G401.6 (cell line): ENCODE measurements at regions not wholly inside any gene's neighbourhood (a gene's known extent, or its start where the extent isn't known, plus 50 kb on each side); places are given as distances from the start of the nearest gene placed in this dataset.

Source experiments
- FAIRE-seq: peaks from 2 replicates; lab custom pipeline; 2012; peaks lifted over from hg19 to GRCh38; lab: Jason Lieb, UNC

DNA sequence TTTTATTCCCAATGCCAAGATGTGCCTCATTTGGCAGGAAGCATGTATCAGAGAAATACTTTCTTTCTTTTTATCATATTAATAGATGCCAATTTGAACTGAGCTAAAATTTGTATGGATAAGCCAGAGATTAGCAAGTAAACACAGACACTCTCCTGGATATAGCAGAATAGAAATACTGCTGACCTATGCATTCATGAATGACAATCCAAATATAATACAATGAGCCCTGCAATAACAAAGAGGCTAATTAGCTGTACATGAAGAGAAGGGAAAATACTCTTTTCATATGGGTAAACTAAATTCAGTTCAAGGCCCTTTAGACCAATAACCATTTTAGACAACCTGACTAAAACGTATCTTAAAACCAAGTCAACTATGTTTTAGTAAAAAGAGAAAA is 388.1 kb upstream of the NR5A2 start:
- FAIRE-seq: no peak

GRCh38 chr1:199641531-199641930 is 386.0 kb upstream of the NR5A2 start:
- FAIRE-seq: no peak

GRCh38 chr1:199644912-199645311 is 382.6 kb upstream of the NR5A2 start:
- no peak for FAIRE-seq

GRCh38 chr1:199646761-199647160 is 380.7 kb upstream of the NR5A2 start:
- no peak for FAIRE-seq

DNA sequence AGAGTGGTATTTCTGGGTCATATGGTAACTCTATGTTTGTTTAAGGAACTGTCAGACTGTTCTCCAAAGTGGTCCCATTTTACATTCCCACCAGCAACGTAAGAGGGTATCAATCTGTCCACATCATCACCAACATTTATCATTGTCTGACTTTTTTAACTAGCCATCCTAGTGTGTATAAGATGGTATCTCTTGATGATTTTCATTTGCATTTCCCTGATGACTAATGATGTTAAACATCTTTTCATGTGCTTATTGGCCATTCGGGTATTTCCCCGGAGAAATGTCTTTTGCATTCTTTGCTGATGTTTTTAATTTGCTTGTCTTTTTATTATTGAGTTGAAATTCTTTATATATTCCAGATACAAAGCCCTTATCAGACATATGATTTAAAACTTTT is 370.1 kb upstream of the NR5A2 start:
- no peak for FAIRE-seq

DNA sequence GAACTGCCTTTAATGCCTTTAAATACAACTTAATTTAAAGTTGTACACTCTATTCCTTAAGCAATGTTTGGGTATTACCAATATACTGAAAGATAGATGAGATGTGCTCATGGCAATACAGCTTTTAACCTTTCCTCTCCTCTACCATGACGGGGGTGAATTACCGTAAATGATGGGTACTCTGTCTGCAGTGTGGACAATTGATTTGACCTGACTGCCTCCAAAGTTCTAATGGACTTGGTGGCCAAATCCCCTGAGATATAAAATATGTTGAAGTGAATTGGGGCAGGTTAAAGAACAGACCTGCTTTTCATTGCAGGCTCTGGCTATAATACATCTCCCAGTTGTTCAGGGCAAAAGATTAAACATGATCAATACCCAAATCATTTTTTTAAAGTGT is 367.4 kb upstream of the NR5A2 start:
- FAIRE-seq: no peak

DNA sequence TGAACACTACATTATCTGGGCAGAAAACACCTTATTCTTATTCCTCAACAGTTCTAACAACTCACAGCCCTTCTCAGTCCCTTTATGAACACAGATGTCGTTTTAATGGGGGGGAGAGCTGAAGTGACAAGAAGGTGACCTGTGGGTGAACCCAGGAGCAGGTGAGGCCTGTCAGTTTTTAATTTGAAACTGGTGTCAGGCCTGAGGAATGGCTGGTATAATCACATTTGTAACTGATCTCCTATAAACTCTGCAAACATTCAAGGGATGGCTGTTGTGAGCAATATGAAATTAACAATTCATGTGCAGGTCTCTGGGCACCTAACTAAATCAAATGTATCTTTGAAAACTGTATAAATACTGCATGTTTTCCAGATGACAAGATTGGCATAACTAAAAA is 362.1 kb upstream of the NR5A2 start:
- FAIRE-seq: no peak

GRCh38 chr1:199667089-199667488 is 360.4 kb upstream of the NR5A2 start:
- no peak for FAIRE-seq

DNA sequence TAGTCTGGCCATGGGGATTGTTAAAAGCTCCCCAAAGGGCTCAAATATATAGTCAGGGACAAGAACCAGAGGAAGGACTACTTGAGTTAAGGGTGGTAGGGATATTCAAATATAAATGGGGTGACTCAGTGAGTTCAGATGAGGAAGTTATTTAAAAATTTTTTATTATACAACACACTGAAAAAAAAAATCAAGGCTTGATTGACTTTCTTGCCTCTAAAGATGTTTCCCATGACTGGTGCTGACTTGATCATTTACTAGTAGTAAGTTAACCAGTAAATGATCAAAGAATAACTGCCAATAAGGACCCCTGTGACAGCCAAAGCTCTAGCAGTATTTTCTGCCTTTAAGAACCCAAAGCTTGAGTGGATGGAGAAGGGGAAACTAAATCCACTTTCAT is 357.6 kb upstream of the NR5A2 start:
- no peak for FAIRE-seq

DNA sequence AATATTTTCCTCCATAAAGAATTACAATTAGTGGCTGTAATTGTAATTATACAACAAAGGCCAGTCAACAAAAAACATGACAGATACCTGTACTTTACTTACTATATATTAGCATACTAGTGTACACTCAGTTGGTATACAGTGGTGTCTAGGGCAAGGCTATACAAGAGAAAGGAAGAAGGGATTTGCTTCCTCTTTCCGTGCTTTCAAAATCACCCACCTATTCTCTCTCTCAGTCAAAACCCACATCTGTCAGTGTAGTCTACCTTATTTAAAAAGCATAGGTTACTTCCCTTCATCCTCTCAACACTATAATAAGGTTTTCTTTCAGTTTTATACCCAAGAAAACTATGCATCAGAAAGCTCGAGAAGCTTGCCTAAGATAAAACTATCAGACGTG is 355.8 kb upstream of the NR5A2 start:
- FAIRE-seq: no peak

GRCh38 chr1:199675937-199676336 is 351.6 kb upstream of the NR5A2 start:
- FAIRE-seq: no peak

GRCh38 chr1:199678771-199679170 is 348.7 kb upstream of the NR5A2 start:
- FAIRE-seq: no peak

DNA sequence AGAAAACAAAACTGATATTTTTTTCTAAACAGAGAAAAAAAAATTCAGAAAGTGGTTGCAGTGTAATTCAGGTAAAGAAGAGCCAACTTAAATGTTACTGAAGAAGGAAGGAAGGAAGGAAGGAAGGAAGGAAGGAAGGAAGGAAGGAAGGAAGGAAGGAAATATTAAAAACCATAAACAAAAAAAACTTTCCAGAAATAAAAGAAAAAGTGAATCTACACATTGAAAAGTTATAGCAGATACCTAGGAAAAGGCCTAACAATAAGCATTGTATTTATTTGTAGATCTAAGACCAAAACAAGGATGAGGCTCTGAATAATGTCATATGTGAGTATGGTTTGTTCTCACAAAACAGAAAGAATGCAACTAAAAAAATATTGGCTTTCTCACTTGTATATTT is 345.4 kb upstream of the NR5A2 start:
- no peak for FAIRE-seq

DNA sequence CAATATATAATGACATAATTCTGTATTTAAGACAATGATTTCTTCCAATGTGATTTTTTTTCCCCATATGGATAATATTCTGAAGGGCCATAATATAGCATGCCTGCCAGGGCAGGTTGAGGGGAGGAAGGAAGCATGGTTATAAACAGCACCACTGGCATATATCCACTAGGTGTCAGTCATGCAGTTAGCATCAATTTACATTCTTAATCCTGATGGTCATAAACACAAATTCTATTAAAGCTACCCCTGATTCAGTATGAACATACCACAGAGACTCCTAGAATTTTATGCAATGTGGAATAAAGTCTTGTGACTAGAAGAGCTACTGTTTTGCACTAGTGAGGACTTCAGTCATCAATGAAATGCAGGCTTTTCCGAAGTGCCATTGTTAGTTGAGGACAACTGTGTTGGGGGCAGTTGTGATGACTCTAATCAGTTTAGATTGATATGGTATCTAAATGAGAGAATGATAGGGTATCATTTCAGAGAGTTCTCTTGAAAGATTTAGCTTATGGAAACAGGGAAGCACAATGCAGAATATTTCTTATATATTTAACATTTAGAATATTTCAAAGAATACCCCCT is 342.7 kb upstream of the NR5A2 start:
- peak; percentile 74 for FAIRE-seq

GRCh38 chr1:199685369-199685768 is 342.1 kb upstream of the NR5A2 start:
- no peak for FAIRE-seq

DNA sequence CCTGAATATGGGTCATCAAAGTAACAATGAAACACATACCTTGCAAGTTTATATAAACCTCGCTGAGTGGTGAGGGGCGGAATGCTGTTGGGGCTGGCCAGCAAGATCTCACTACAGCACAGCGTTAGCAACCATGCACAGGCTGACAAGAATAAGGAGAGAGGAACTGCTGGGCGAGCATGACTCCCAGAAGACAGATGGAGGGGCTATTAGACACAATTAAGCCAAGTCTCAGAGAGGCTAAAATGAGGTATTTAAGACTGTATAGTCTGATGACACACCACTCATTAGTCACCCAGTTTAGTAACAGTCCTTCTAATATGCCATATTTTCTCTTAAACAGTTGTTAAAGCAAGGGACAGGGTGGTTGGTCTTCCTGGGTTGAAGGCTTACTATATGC is 340.2 kb upstream of the NR5A2 start:
- no peak for FAIRE-seq

GRCh38 chr1:199688133-199688676 is 339.3 kb upstream of the NR5A2 start:
- no peak for FAIRE-seq

DNA sequence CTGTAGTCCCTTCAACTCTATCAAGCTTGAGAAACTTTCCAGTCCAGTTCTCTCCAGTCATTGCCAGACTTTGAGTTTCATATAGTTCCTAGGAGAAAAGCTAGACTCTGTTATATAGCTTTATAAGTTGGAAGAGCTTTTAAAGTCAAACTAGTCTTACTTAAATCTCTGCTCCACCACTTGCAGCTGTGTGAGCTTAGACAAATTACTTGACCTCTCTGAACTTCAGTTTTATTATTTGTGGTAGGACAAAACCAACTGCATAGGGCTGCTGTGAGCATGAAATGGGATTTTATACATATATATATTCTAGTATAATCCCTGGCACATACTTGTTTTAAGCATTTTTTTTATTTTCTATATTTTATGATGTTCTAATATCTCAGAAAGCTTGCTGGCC is 338.7 kb upstream of the NR5A2 start:
- no peak for FAIRE-seq

- FAIRE-seq: no peak
Observed at GRCh38 chr1:199690496-199690895, 337.0 kb upstream of the NR5A2 start.

- no peak for FAIRE-seq
Observed at GRCh38 chr1:199691540-199691939, 336.0 kb upstream of the NR5A2 start.

- no peak for FAIRE-seq
Observed at GRCh38 chr1:199693724-199694123, 333.8 kb upstream of the NR5A2 start.

DNA sequence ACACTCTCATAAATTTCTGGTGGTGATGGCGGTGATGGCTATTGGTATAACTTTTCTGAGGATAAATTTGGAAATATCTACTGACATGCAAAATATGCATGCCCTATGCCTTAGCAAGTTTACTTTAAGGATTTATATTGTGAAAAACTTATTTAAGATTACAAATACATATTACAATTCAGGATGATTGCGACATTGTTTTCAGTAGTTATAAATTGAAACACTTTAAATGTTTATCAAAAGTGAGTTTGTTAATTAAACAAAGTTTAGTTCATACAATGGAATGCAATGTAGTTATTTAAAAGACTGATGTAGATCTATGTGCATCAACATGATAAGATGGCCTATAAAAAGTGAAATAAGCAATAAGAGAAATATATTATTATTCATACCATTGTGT is 331.3 kb upstream of the NR5A2 start:
- FAIRE-seq: no peak

- no peak for FAIRE-seq
Observed at GRCh38 chr1:199698222-199698621, 329.3 kb upstream of the NR5A2 start.

- no peak for FAIRE-seq
Observed at GRCh38 chr1:199700551-199700950, 327.0 kb upstream of the NR5A2 start.

GRCh38 chr1:199701726-199702125 is 325.8 kb upstream of the NR5A2 start:
- FAIRE-seq: no peak
